Astrocyte (in vitro differentiated cells and primary cell): ENCODE measurements at regions not wholly inside any gene's neighbourhood (a gene's known extent, or its start where the extent isn't known, plus 50 kb on each side); places are given as distances from the start of the nearest gene placed in this dataset.

ENCODE experiments used
- CTCF ChIP-seq: IDR thresholded peaks from 2 replicates; pipeline ENCODE4 v1.5.1; 2011; ENCODE audit warnings: low read depth, mild to moderate bottlenecking, inconsistent platforms, low read length, moderate library complexity; ENCODE audit not compliant: insufficient read depth
- EZH2 ChIP-seq: IDR thresholded peaks from 2 replicates; pipeline ENCODE4 v1.6.1; 2012; ENCODE audit warnings: mild to moderate bottlenecking, low read length, inconsistent platforms; ENCODE audit not compliant: insufficient read depth

- TF ChIP-seq CTCF (no peak), EZH2 (no peak)
Measured at GRCh38 chr11:26076233-26076990, 255.5 kb upstream of the ANO3 start.
